ENCODE measurements at regions not wholly inside any gene's neighbourhood (a gene's known extent, or its start where the extent isn't known, plus 50 kb on each side); places are given as distances from the start of the nearest gene placed in this dataset.

- TF ChIP-seq POLR2A (IDR thresholded peaks at IDR 0.05; ENCODE audit: low read length), result no peak
- TF ChIP-seq GATA1 (IDR thresholded peaks at IDR 0.05; ENCODE audit: low read depth, low read length), result no peak
Observed at GRCh38 chr5:56729488-56729887, 85.9 kb upstream of the MAP3K1 start.

Data from erythroblast (primary cell).